ENCODE measurements at regions not wholly inside any gene's neighbourhood (a gene's known extent, or its start where the extent isn't known, plus 50 kb on each side); places are given as distances from the start of the nearest gene placed in this dataset.

GRCh38 chr12:24138041-24138440, 188.6 kb upstream of the SOX5 start:
- no peak for TF ChIP-seq CTCF (IDR thresholded peaks at IDR 0.05; ENCODE audit: low read depth, low read length)
- H3K4me3 ChIP-seq (ENCODE audit: low read depth, low read length), result no peak overlapping the region
- no peak for DNase-seq (ENCODE audit: low read depth, low spot score)
- in situ Hi-C loops (cut with HindIII; ENCODE audit: low sequenced_read_pairs), result no loop called here

- TF ChIP-seq CTCF (IDR thresholded peaks at IDR 0.05; ENCODE audit: low read depth, low read length), result no peak
- DNase-seq (ENCODE audit: low read depth, low spot score), result no peak
- no peak overlapping the region for H3K4me3 ChIP-seq (ENCODE audit: low read depth, low read length)
- in situ Hi-C loops (cut with HindIII; ENCODE audit: low sequenced_read_pairs), result no loop called here
Measured at GRCh38 chr12:24135158-24135850, 185.8 kb upstream of the SOX5 start.

- peak; percentile 10 for DNase-seq (ENCODE audit: low read depth, low spot score)
- in situ Hi-C loops (cut with HindIII; ENCODE audit: low sequenced_read_pairs), result no loop called here
- no peak for TF ChIP-seq CTCF (IDR thresholded peaks at IDR 0.05; ENCODE audit: low read depth, low read length)
- no peak overlapping the region for H3K4me3 ChIP-seq (ENCODE audit: low read depth, low read length)
Measured at GRCh38 chr12:24134092-24134491, 184.6 kb upstream of the SOX5 start.

GRCh38 chr12:24133384-24133783, 183.9 kb upstream of the SOX5 start:
- in situ Hi-C loops (cut with HindIII; ENCODE audit: low sequenced_read_pairs), result no loop called here
- no peak overlapping the region for H3K4me3 ChIP-seq (ENCODE audit: low read depth, low read length)
- DNase-seq (ENCODE audit: low read depth, low spot score), result no peak
- TF ChIP-seq CTCF (IDR thresholded peaks at IDR 0.05; ENCODE audit: low read depth, low read length), result no peak

- in situ Hi-C loops (cut with HindIII; ENCODE audit: low sequenced_read_pairs), result no loop called here
- DNase-seq (ENCODE audit: low read depth, low spot score), result no peak
- no peak for TF ChIP-seq CTCF (IDR thresholded peaks at IDR 0.05; ENCODE audit: low read depth, low read length)
- H3K4me3 ChIP-seq (ENCODE audit: low read depth, low read length), result no peak overlapping the region
Measured at GRCh38 chr12:24127919-24128721, 178.7 kb upstream of the SOX5 start.

GRCh38 chr12:24125280-24125679, 175.8 kb upstream of the SOX5 start:
- in situ Hi-C loops (cut with HindIII; ENCODE audit: low sequenced_read_pairs), result no loop called here
- DNase-seq (ENCODE audit: low read depth, low spot score), result no peak

More at GRCh38 chr12:24125280-24125679, 175.8 kb upstream of the SOX5 start:
- no peak for TF ChIP-seq CTCF (IDR thresholded peaks at IDR 0.05; ENCODE audit: low read depth, low read length)
- H3K4me3 ChIP-seq (ENCODE audit: low read depth, low read length), result no peak overlapping the region

Measured in astrocyte of the spinal cord (primary cell).